ENCODE measurements at regions not wholly inside any gene's neighbourhood (a gene's known extent, or its start where the extent isn't known, plus 50 kb on each side); places are given as distances from the start of the nearest gene placed in this dataset.

- no peak for TF ChIP-seq POLR2A (IDR thresholded peaks at IDR 0.05)
- TF ChIP-seq POLR2AphosphoS5 (IDR thresholded peaks at IDR 0.05): no peak
- TF ChIP-seq CTCF (IDR thresholded peaks at IDR 0.05): no peak
- TF ChIP-seq EP300 (IDR thresholded peaks at IDR 0.05): no peak
- Histone ChIP-seq H3K36me3 (no peaks in the 10 kb centered on the region), H3K9me3 (no peaks in the 10 kb centered on the region), H3K4me1 (no peaks in the 10 kb centered on the region), H3K27me3 (no peaks in the 10 kb centered on the region), H3K27ac (no peak overlapping the region), H3K4me3 (no peak overlapping the region)
- 83 to 94% methylated on average over 7 to 8 of the region's 8 CpGs for WGBS, 2 donors (ENCODE audit: low coverage in 1 of 2)
- no peak for ATAC-seq
These were observed 108.5 kb upstream of the USP47 start for GRCh38 chr11:11733246-11733747.

DNA sequence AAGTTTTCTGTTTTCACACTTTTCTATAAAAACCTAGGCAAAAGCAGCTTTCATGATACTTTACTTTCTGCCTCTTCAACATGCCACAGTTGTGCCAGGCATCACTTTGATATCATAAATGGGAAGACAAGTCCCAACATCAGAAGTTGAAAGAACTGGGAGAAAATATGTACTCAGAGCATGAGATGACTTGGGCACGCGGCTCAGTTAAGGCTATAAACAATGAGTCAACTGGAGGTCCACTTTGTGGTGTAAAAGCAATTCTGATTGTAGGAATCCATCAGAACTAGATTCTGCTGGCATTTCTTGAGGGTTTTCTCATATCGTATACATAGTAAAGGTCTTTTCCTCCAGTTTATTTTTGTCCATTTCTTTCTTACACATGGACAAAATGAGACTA lies 109.7 kb upstream of the USP47 start:
- Histone ChIP-seq H3K36me3 (no peaks in the 10 kb centered on the region), H3K27ac (no peak overlapping the region), H3K9me3 (no peaks in the 10 kb centered on the region), H3K27me3 (no peaks in the 10 kb centered on the region), H3K4me3 (no peak overlapping the region), H3K4me1 (no peaks in the 10 kb centered on the region)
- TF ChIP-seq POLR2A (IDR thresholded peaks at IDR 0.05) (no peak), CTCF (IDR thresholded peaks at IDR 0.05) (no peak), EP300 (IDR thresholded peaks at IDR 0.05) (no peak), POLR2AphosphoS5 (IDR thresholded peaks at IDR 0.05) (no peak)
- ATAC-seq: no peak
- WGBS, 2 donors (ENCODE audit: low coverage in 1 of 2): 96 to 100% methylated on average over 3 of the region's 3 CpGs

GRCh38 chr11:11731311-11732083 lies 109.7 kb upstream of the GALNT18 start:
- WGBS, 2 donors (ENCODE audit: low coverage in 1 of 2): 51 to 69% methylated on average over 3 of the region's 6 CpGs
- ATAC-seq: no peak
- H3K9me3 ChIP-seq: no peaks in the 10 kb centered on the region
- no peaks in the 10 kb centered on the region for H3K27me3 ChIP-seq
- no peaks in the 10 kb centered on the region for H3K36me3 ChIP-seq
- no peak for TF ChIP-seq POLR2A (IDR thresholded peaks at IDR 0.05)
- no peak for TF ChIP-seq POLR2AphosphoS5 (IDR thresholded peaks at IDR 0.05)
- no peak for TF ChIP-seq CTCF (IDR thresholded peaks at IDR 0.05)
- TF ChIP-seq EP300 (IDR thresholded peaks at IDR 0.05): no peak
- no peaks in the 10 kb centered on the region for H3K4me1 ChIP-seq
- H3K4me3 ChIP-seq: no peak overlapping the region
- H3K27ac ChIP-seq: no peak overlapping the region

- H3K27me3 ChIP-seq: no peaks in the 10 kb centered on the region
- no peak for ATAC-seq
These were observed 106.6 kb upstream of the GALNT18 start for GRCh38 chr11:11728386-11728785.

More at GRCh38 chr11:11728386-11728785, 106.6 kb upstream of the GALNT18 start:
- H3K9me3 ChIP-seq: no peaks in the 10 kb centered on the region
- WGBS, 2 donors (ENCODE audit: low coverage in 1 of 2): 100% methylated on average over 2 of the region's 2 CpGs; no CpG with 5 or more reads in 1 of the 2 donors
- TF ChIP-seq POLR2A (IDR thresholded peaks at IDR 0.05): no peak
- TF ChIP-seq EP300 (IDR thresholded peaks at IDR 0.05): no peak
- TF ChIP-seq CTCF (IDR thresholded peaks at IDR 0.05): no peak
- no peak for TF ChIP-seq POLR2AphosphoS5 (IDR thresholded peaks at IDR 0.05)
- H3K36me3 ChIP-seq: no peaks in the 10 kb centered on the region
- H3K4me1 ChIP-seq: no peaks in the 10 kb centered on the region
- H3K27ac ChIP-seq: no peak overlapping the region
- H3K4me3 ChIP-seq: no peak overlapping the region

Data from gastroesophageal sphincter (tissue), 4 donors.